NCI-H2029 (cell line): ENCODE measurements at regions not wholly inside any gene's neighbourhood (a gene's known extent, or its start where the extent isn't known, plus 50 kb on each side); places are given as distances from the start of the nearest gene placed in this dataset.
"Not testable (repeated sequence)": the region's sequence is repeated elsewhere in the genome, so short reads cannot be mapped to it uniquely, and the experiment has no call there.

Source experiments
- DNase-seq: peaks from one replicate; lab custom pipeline; 2025; lab: John Stamatoyannopoulos, UW

- no peak for DNase-seq
These were observed 262.5 kb upstream of the ANO5 start for GRCh38 chr11:21930408-21930807.

- DNase-seq, result no peak
These were observed 261.3 kb upstream of the ANO5 start for GRCh38 chr11:21931436-21932101.

- DNase-seq, result no peak
These were observed 259.8 kb upstream of the ANO5 start for GRCh38 chr11:21933095-21933494.

- no peak for DNase-seq
These were observed 248.3 kb upstream of the ANO5 start for GRCh38 chr11:21944577-21944976.

GRCh38 chr11:21948876-21949275 lies 244.0 kb upstream of the ANO5 start:
- no peak for DNase-seq

- no peak for DNase-seq
These were observed 243.0 kb upstream of the ANO5 start for GRCh38 chr11:21949763-21950413.

GRCh38 chr11:21963013-21963412 lies 229.9 kb upstream of the ANO5 start:
- no peak for DNase-seq

GRCh38 chr11:21965221-21965620 lies 227.7 kb upstream of the ANO5 start:
- DNase-seq, result no peak

GRCh38 chr11:21968702-21969101 lies 224.2 kb upstream of the ANO5 start:
- no peak for DNase-seq

- no peak for DNase-seq
These were observed 223.0 kb upstream of the ANO5 start for GRCh38 chr11:21969841-21970240.

- no peak for DNase-seq
These were observed 217.6 kb upstream of the ANO5 start for GRCh38 chr11:21975242-21975641.

- no peak for DNase-seq
These were observed 216.7 kb upstream of the ANO5 start for GRCh38 chr11:21976210-21976609.

- no peak for DNase-seq
These were observed 209.5 kb upstream of the ANO5 start for GRCh38 chr11:21983431-21983830.

GRCh38 chr11:21986361-21986760 lies 206.5 kb upstream of the ANO5 start:
- no peak for DNase-seq

GRCh38 chr11:21987261-21987660 lies 205.6 kb upstream of the ANO5 start:
- DNase-seq, result no peak

- DNase-seq, result no peak
These were observed 204.4 kb upstream of the ANO5 start for GRCh38 chr11:21988477-21988876.

GRCh38 chr11:22001803-22002202 lies 191.1 kb upstream of the ANO5 start:
- DNase-seq, result not testable (repeated sequence)

- DNase-seq, result no peak
These were observed 186.0 kb upstream of the ANO5 start for GRCh38 chr11:22006901-22007300.

GRCh38 chr11:22031791-22032190 lies 161.1 kb upstream of the ANO5 start:
- no peak for DNase-seq

- no peak for DNase-seq
These were observed 155.4 kb upstream of the ANO5 start for GRCh38 chr11:22037505-22037904.

GRCh38 chr11:22041039-22041438 lies 151.8 kb upstream of the ANO5 start:
- DNase-seq, result no peak

- no peak for DNase-seq
These were observed 150.8 kb upstream of the ANO5 start for GRCh38 chr11:22042081-22042480.

GRCh38 chr11:22044126-22044525 lies 148.8 kb upstream of the ANO5 start:
- DNase-seq, result no peak

GRCh38 chr11:22049276-22049675 lies 143.6 kb upstream of the ANO5 start:
- DNase-seq, result no peak
